Stimulated activated CD8-positive, alpha-beta memory T cell treated with anti-CD3 and anti-CD28 coated beads, Interleukin-4, amount 100 ng/mL, for 48 hours (primary cell): ENCODE measurements at regions not wholly inside any gene's neighbourhood (a gene's known extent, or its start where the extent isn't known, plus 50 kb on each side); places are given as distances from the start of the nearest gene placed in this dataset.
"Not testable (repeated sequence)": the region's sequence is repeated elsewhere in the genome, so short reads cannot be mapped to it uniquely, and the experiment has no call there.

Experiments
- DNase-seq: peaks from one replicate; pipeline ENCODE4 v3.0.0-alpha.2; 2020

- no peak for DNase-seq
Measured at GRCh38 chr10:89952325-89952724, 250.9 kb downstream of the KIF20B start.

- no peak for DNase-seq
Measured at GRCh38 chr10:89952751-89953150, 251.4 kb downstream of the KIF20B start.

GRCh38 chr10:89954061-89954460 is 252.7 kb downstream of the KIF20B start:
- DNase-seq: no peak

GRCh38 chr10:89954787-89955566 is 253.6 kb downstream of the KIF20B start:
- DNase-seq: no peak

GRCh38 chr10:89959433-89960110 is 258.2 kb downstream of the KIF20B start:
- no peak for DNase-seq

- no peak for DNase-seq
Measured at GRCh38 chr10:89963451-89964102, 262.2 kb downstream of the KIF20B start.

GRCh38 chr10:89966211-89966610 is 264.8 kb downstream of the KIF20B start:
- DNase-seq: no peak

- no peak for DNase-seq
Measured at GRCh38 chr10:89973326-89973725, 271.9 kb downstream of the KIF20B start.

- no peak for DNase-seq
Measured at GRCh38 chr10:89975071-89975470, 273.7 kb downstream of the KIF20B start.

- no peak for DNase-seq
Measured at GRCh38 chr10:89975771-89976170, 274.4 kb downstream of the KIF20B start.

GRCh38 chr10:89978081-89978480 is 276.7 kb downstream of the KIF20B start:
- no peak for DNase-seq

GRCh38 chr10:89979726-89980125 is 278.3 kb downstream of the KIF20B start:
- no peak for DNase-seq

GRCh38 chr10:89980166-89980565 is 278.8 kb downstream of the KIF20B start:
- DNase-seq: no peak

GRCh38 chr10:89981891-89982290 is 280.5 kb downstream of the KIF20B start:
- no peak for DNase-seq

GRCh38 chr10:89985446-89985845 is 284.1 kb downstream of the KIF20B start:
- DNase-seq: no peak

GRCh38 chr10:89988361-89988760 is 287.0 kb downstream of the KIF20B start:
- DNase-seq: not testable (repeated sequence)

GRCh38 chr10:89992575-89992974 is 291.2 kb downstream of the KIF20B start:
- no peak for DNase-seq

GRCh38 chr10:90007226-90007625 is 305.8 kb downstream of the KIF20B start:
- no peak for DNase-seq

GRCh38 chr10:90011281-90011680 is 309.9 kb downstream of the KIF20B start:
- DNase-seq: not testable (repeated sequence)

GRCh38 chr10:90018819-90019218 is 317.4 kb downstream of the KIF20B start:
- no peak for DNase-seq

GRCh38 chr10:90020506-90020905 is 319.1 kb downstream of the KIF20B start:
- no peak for DNase-seq

GRCh38 chr10:90023950-90024349 is 322.6 kb downstream of the KIF20B start:
- DNase-seq: no peak

- DNase-seq: no peak
Measured at GRCh38 chr10:90028312-90028711, 326.9 kb downstream of the KIF20B start.

- DNase-seq: no peak
Measured at GRCh38 chr10:90031776-90032175, 330.4 kb downstream of the KIF20B start.
